AG04449 (cell line): ENCODE measurements at regions not wholly inside any gene's neighbourhood (a gene's known extent, or its start where the extent isn't known, plus 50 kb on each side); places are given as distances from the start of the nearest gene placed in this dataset.

ENCODE experiments used
- CTCF ChIA-PET: fragments of 350-600 bp; formaldehyde crosslinking; extraction: SDS; loops from one replicate; lab custom pipeline; 2021; ENCODE audit warnings: antibody characterized with exemption; lab: Yijun Ruan, JAX
- POLR2A ChIA-PET: fragments of 400-600, 350-600 bp; formaldehyde crosslinking; extraction: SDS; loops from one replicate; lab custom pipeline; 2020; ENCODE audit warnings: antibody characterized with exemption, inconsistent platforms; lab: Yijun Ruan, JAX
- DNase-seq: peaks from one replicate; pipeline ENCODE4 v3.0.0-alpha.2; 2010; ENCODE audit warnings: low read depth, low spot score
- H3K4me3 ChIP-seq: 2 replicates; pipeline ENCODE4 v1.5.1; 2011; ENCODE audit warnings: low read depth, mild to moderate bottlenecking, control low read depth, low read length
- TF ChIP-seq, protein P1 (sequence below): IDR thresholded peaks from one replicate; pipeline ENCODE4 v1.5.1; 2011; ENCODE audit warnings: mild to moderate bottlenecking, moderate library complexity, low read length, control low read depth, inconsistent platforms; ENCODE audit not compliant: insufficient read depth; ENCODE audit errors: missing control alignments

DNA sequence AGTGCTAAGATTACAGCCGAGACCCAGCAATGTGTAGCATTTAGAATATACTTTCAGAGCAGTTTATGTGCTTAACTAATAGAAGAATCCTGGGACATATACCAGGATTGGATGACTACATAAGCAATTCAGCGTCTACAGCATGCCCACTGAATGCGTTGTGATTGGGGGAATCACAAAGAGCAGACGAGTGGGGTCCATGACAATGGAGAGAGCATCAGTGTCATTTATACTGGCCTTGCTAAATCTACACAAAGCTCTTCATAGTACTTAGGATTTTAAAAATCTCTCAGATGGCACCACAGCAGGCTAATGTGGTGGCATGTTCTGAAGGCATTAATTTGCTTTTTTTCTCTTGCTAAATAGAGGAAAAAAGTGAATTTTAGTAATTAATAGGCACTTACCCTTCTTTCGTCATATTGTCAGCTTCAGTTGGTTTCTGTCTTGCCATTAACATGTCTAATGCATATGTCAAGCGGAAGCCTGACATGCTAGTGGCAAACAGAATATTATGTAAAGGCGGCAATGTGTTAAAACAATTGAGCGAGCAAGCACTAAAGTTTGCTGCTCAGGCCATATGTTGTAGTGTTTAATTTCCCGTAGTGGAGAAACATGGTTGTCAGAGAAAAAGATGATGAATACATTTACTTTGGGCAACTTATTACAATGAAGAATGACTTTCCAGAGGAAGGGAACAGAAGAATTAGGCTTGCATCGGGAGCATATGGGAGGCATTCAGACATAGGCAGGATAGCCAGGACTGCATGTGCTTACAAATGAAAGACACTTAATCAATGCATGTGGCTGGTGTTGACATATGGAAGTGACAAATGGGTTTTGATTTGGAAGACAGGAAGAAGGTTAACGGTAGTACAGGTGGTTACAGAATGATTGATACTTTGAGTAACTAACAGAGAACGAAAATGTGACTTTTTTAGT is 145.2 kb downstream of the ICOS start:
- H3K4me3 ChIP-seq = no peak overlapping the region
- TF ChIP-seq, protein P1, sequence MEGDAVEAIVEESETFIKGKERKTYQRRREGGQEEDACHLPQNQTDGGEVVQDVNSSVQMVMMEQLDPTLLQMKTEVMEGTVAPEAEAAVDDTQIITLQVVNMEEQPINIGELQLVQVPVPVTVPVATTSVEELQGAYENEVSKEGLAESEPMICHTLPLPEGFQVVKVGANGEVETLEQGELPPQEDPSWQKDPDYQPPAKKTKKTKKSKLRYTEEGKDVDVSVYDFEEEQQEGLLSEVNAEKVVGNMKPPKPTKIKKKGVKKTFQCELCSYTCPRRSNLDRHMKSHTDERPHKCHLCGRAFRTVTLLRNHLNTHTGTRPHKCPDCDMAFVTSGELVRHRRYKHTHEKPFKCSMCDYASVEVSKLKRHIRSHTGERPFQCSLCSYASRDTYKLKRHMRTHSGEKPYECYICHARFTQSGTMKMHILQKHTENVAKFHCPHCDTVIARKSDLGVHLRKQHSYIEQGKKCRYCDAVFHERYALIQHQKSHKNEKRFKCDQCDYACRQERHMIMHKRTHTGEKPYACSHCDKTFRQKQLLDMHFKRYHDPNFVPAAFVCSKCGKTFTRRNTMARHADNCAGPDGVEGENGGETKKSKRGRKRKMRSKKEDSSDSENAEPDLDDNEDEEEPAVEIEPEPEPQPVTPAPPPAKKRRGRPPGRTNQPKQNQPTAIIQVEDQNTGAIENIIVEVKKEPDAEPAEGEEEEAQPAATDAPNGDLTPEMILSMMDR = no peak
- no peak for DNase-seq
- ChIA-PET POLR2A (no interaction called here), CTCF (no interaction called here)

DNA sequence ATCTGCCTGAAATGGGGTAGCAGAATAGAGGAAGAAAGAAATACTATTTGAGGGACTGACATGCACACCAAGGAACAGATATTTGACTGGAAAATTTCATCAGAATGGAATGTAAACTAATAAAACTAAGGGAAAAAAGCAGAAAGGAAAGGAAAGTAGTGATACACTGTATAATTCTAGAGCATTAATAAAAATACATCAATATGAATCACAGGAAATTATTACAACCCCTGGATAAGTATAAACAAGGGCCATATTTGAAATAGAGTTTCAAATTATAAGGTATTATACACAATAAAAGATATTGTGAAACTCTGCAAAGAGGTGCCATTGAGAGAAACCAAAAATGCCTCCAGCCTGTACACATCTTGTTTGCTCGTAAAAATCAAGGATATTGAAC is 149.6 kb downstream of the ICOS start:
- ChIA-PET POLR2A (no interaction called here), CTCF (no interaction called here)
- no peak for DNase-seq

DNA sequence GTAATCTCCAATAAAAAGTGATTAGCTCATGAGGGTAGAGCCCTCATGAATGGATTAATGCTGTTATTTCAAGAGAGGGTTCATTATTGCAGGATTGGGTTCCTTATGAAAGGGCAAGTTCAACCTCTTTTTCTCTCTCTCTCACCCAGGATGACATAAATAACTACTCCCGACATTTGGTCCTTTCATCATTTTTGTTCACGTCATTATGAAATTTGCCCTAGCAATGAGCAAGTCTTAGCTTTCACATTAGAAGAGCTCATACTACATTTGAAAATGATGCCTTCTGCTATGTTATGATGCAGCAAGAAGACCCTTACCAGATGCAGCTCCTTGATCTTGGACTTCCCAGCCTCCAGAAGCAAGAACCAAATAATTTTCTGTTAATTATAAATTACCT is 152.5 kb downstream of the ICOS start:
- CTCF ChIA-PET = no interaction called here
- POLR2A ChIA-PET = no interaction called here
- H3K4me3 ChIP-seq = no peak overlapping the region
- TF ChIP-seq, protein P1 = no peak
- no peak for DNase-seq

More for the DNA sequence above, 149.6 kb downstream of the ICOS start:
- no peak overlapping the region for H3K4me3 ChIP-seq
- TF ChIP-seq, protein P1 = no peak

DNA sequence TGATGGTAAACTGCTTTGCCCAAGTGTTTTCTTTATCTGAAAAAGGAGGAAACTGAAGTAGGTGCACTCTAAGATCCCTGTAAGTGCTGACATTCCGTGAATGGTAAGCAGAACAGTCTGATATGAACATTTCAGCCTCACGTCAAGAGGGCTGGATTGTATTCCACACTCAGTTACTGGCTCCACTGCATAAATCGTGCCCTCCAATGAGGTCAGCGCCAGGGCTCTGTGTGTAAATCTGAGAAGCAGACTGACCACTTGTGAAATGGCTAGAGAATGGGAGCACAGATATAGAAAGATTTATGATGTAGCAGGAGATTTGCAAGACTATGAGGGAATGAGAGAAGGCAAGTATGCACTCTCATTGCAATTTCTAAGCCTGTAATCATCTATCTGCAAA is 153.0 kb downstream of the ICOS start:
- POLR2A ChIA-PET = no interaction called here
- H3K4me3 ChIP-seq = no peak overlapping the region
- CTCF ChIA-PET = no interaction called here
- TF ChIP-seq, protein P1 = no peak
- DNase-seq = no peak

DNA sequence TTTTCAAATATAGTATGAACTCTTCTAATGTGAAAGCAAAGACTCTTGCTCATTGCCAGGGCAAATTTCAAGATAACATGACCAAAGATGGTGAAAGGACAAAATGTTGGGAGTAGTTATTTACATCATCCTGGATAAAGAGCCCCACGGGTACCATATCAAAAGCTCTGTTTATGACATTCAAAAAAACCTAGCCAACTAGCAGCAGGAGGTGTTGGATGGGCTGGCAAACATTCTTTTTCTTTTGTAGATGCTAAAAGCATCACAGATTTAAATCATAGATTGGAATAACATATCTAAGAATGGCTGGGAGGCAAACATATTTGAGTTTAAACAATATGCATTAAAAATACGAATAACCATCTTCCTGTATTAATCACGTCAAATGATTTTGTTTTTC is 153.5 kb downstream of the ICOS start:
- ChIA-PET CTCF (no interaction called here), POLR2A (no interaction called here)
- no peak overlapping the region for H3K4me3 ChIP-seq
- no peak for DNase-seq
- TF ChIP-seq, protein P1 = no peak

DNA sequence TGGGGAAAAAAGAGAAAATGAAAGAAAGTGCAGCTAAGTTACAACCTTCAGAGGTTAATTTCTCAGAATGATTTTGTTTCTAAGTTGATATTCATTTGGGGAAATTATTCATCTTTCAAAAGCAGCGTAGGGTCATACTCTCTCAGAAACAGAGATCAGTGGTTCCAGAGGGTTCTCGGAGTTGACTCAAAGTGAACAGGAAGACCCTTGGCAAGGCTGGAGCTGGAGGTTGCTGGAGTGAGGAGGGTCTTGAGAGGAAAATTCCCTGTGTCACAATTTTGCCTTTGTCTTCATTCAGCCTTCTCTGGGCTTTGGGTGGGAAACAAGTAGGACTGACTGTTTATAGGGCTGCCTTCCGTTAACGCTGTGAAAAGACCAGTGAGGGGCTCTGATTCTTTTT is 168.2 kb downstream of the ICOS start:
- no peak overlapping the region for H3K4me3 ChIP-seq
- DNase-seq = no peak
- TF ChIP-seq, protein P1 = no peak
- ChIA-PET CTCF (no interaction called here), POLR2A (no interaction called here)
